HG02970 (cell line): ENCODE measurements at regions not wholly inside any gene's neighbourhood (a gene's known extent, or its start where the extent isn't known, plus 50 kb on each side); places are given as distances from the start of the nearest gene placed in this dataset.

Experiments
- ATAC-seq: cut with Tn5 transposase; IDR thresholded peaks from one replicate; pipeline ENCODE4 v1.9.1; 2021; ENCODE audit warnings: mild to moderate bottlenecking, moderate library complexity, moderate number of reproducible peaks; ENCODE audit not compliant: unreplicated experiment, low FRiP score

- ATAC-seq = no peak
Observed at GRCh38 chr1:60130703-60131102, 57.1 kb upstream of the C1orf87 start.

- ATAC-seq = no peak
Observed at GRCh38 chr1:60129911-60130310, 56.3 kb upstream of the C1orf87 start.

- no peak for ATAC-seq
Observed at GRCh38 chr1:60126723-60127122, 53.2 kb upstream of the C1orf87 start.
